Astrocyte of the cerebellum (primary cell): ENCODE measurements at regions not wholly inside any gene's neighbourhood (a gene's known extent, or its start where the extent isn't known, plus 50 kb on each side); places are given as distances from the start of the nearest gene placed in this dataset.

Experiments
- DNase-seq: peaks from one replicate; pipeline ENCODE4 v3.0.0-alpha.2; 2011; ENCODE audit warnings: low read depth
- H3K4me3 ChIP-seq: 2 replicates; pipeline ENCODE4 v1.5.1; 2011; ENCODE audit warnings: mild to moderate bottlenecking, low read depth, low read length, moderate library complexity
- in situ Hi-C: cut with HindIII; loops from 2 replicates; pipeline ENCODE4 v1.10.0; 2017; ENCODE audit warnings: low sequenced_read_pairs
- TF ChIP-seq, protein P1 (sequence below): IDR thresholded peaks from 2 replicates; pipeline ENCODE4 v1.5.1; 2012; ENCODE audit warnings: low read length, low read depth, moderate library complexity, mild to moderate bottlenecking; ENCODE audit errors: missing control alignments

GRCh38 chr2:145910416-145910815 is 1390.5 kb upstream of the ZEB2 start:
- no peak for DNase-seq
- H3K4me3 ChIP-seq = no peak overlapping the region
- TF ChIP-seq, protein P1, sequence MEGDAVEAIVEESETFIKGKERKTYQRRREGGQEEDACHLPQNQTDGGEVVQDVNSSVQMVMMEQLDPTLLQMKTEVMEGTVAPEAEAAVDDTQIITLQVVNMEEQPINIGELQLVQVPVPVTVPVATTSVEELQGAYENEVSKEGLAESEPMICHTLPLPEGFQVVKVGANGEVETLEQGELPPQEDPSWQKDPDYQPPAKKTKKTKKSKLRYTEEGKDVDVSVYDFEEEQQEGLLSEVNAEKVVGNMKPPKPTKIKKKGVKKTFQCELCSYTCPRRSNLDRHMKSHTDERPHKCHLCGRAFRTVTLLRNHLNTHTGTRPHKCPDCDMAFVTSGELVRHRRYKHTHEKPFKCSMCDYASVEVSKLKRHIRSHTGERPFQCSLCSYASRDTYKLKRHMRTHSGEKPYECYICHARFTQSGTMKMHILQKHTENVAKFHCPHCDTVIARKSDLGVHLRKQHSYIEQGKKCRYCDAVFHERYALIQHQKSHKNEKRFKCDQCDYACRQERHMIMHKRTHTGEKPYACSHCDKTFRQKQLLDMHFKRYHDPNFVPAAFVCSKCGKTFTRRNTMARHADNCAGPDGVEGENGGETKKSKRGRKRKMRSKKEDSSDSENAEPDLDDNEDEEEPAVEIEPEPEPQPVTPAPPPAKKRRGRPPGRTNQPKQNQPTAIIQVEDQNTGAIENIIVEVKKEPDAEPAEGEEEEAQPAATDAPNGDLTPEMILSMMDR = no peak
- in situ Hi-C loops = no loop called here

GRCh38 chr2:145909766-145910165 is 1389.8 kb upstream of the ZEB2 start:
- no peak for DNase-seq
- in situ Hi-C loops = no loop called here
- TF ChIP-seq, protein P1 = no peak
- H3K4me3 ChIP-seq = no peak overlapping the region

DNA sequence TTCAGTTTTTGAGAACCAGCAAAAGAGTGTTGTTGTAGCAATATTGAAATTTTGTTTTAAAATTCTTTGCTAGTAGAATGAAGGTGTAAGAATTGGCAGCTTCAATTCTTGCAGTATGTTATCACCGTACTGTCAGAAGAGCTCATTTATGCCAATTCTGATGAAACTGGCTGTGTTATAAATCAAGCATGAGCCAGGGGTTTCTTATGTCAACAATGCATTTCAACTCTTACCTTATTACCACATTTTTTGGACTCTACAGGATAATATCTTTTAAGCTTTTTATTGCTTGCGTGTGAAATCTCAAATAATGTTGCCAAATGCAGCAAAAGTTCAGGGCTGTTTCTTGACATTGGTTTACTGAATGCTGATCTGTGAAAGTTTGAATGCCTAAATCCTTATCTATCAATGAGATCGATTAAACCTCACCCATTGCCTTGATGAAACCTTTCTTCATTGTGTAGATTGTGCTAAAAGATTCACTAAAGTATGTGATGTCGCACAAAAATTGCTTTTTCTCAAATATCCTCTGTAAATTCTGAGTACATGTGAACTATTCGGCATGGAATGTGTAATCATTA is 1389.3 kb upstream of the ZEB2 start:
- in situ Hi-C loops = no loop called here
- no peak for DNase-seq
- no peak overlapping the region for H3K4me3 ChIP-seq
- TF ChIP-seq, protein P1 = no peak

DNA sequence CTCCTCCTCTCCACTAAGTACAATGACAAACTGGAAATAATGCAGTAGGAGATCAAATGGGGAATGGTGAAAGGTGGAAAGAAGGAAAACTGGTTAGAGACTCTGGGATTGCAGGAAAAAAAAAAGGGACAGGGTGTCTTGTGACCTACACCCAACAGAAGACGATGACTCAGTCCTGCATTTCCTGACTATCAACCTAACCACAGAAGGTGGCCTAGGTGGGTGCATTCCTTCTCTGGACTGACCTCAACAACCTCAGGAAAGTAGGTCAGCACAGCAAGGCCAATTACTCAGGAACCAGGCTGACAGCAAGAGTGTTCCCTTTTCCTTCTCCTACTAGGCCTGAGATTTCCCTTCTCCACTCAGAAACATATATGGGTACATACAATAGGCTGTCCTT is 1386.4 kb upstream of the ZEB2 start:
- DNase-seq = no peak
- no peak overlapping the region for H3K4me3 ChIP-seq
- in situ Hi-C loops = no loop called here
- TF ChIP-seq, protein P1 = no peak

- DNase-seq = no peak
- TF ChIP-seq, protein P1 = no peak
- in situ Hi-C loops = no loop called here
- H3K4me3 ChIP-seq = no peak overlapping the region
These were observed 1385.5 kb upstream of the ZEB2 start for GRCh38 chr2:145905371-145905770.

GRCh38 chr2:145897151-145897550 is 1377.2 kb upstream of the ZEB2 start:
- in situ Hi-C loops = no loop called here

More at GRCh38 chr2:145897151-145897550, 1377.2 kb upstream of the ZEB2 start:
- TF ChIP-seq, protein P1 = no peak
- no peak for DNase-seq
- no peak overlapping the region for H3K4me3 ChIP-seq
